Fibroblast of lung (primary cell): ENCODE measurements at regions not wholly inside any gene's neighbourhood (a gene's known extent, or its start where the extent isn't known, plus 50 kb on each side); places are given as distances from the start of the nearest gene placed in this dataset.

Experiments used
- DNase-seq, 2 donors: peaks; one replicate each; pipeline versions ENCODE4 v3.0.0 to v3.0.0-alpha.2; 2010; ENCODE audit warnings: low read depth in 2 of 2
- H2AFZ ChIP-seq: 2 replicates; pipeline ENCODE4 v1.5.1; 2012; ENCODE audit warnings: low read length, control low read depth, inconsistent platforms
- H3K27ac ChIP-seq: 2 replicates; pipeline ENCODE4 v1.5.1; 2011; ENCODE audit warnings: low read length, control low read depth; ENCODE audit not compliant: insufficient read depth
- H3K27me3 ChIP-seq: 2 replicates; pipeline ENCODE4 v1.5.1; 2011; ENCODE audit warnings: mild to moderate bottlenecking, low read length; ENCODE audit not compliant: control insufficient read depth, insufficient read depth
- H3K36me3 ChIP-seq: 2 replicates; pipeline ENCODE4 v1.5.1; 2011; ENCODE audit warnings: low read length; ENCODE audit not compliant: control insufficient read depth, insufficient read depth
- H3K4me1 ChIP-seq: 2 replicates; pipeline ENCODE4 v1.5.1; 2011; ENCODE audit warnings: low read length; ENCODE audit not compliant: control insufficient read depth, insufficient read depth; ENCODE audit errors: extremely low read depth
- H3K4me2 ChIP-seq: 2 replicates; pipeline ENCODE4 v1.5.1; 2011; ENCODE audit warnings: low read length, control low read depth; ENCODE audit not compliant: insufficient read depth; ENCODE audit errors: extremely low read depth
- H3K4me3 ChIP-seq, 4 experiments: fragments of 200-600 bp in 1 of 4; sonication (generic) in 1 of 4; replicated peaks in 1 of 4; 2 replicates each; pipeline ENCODE4 v1.5.1; 2011 to 2016; ENCODE audit warnings: low read length in 4 of 4, low read depth in 3 of 4, mild to moderate bottlenecking in 3 of 4, control low read depth in 2 of 4, inconsistent platforms in 1 of 4, mixed read lengths in 1 of 4; ENCODE audit not compliant: insufficient read depth in 1 of 4; ENCODE audit errors: control extremely low read depth in 1 of 4
- H3K79me2 ChIP-seq: 2 replicates; pipeline ENCODE4 v1.5.1; 2012; ENCODE audit warnings: mild to moderate bottlenecking, low read length, inconsistent platforms; ENCODE audit not compliant: control insufficient read depth, insufficient read depth
- H3K9ac ChIP-seq: 2 replicates; pipeline ENCODE4 v1.5.1; 2011; ENCODE audit warnings: mild to moderate bottlenecking, low read length, control low read depth; ENCODE audit not compliant: insufficient read depth
- H3K9me3 ChIP-seq: 2 replicates; pipeline ENCODE4 v1.5.1; 2012; ENCODE audit warnings: low read depth, low read length; ENCODE audit not compliant: control insufficient read depth, insufficient read depth
- H4K20me1 ChIP-seq: 2 replicates; pipeline ENCODE4 v1.5.1; 2011; ENCODE audit warnings: low read length; ENCODE audit not compliant: control insufficient read depth, insufficient read depth; ENCODE audit errors: extremely low read depth
- CTCF ChIP-seq, 2 donors: IDR thresholded peaks in 1 of 2; conservative IDR thresholded peaks in 1 of 2; 1 replicate in 1 of 2; 2 replicates in 1 of 2; pipeline ENCODE4 v1.5.1; 2011 to 2012; ENCODE audit warnings: low read length in 2 of 2, control low read depth in 1 of 2, inconsistent platforms in 1 of 2, low read depth in 1 of 2, mild to moderate bottlenecking in 1 of 2
- EZH2 ChIP-seq: IDR thresholded peaks from 2 replicates; pipeline ENCODE4 v1.5.1; 2012; ENCODE audit warnings: low read length, control low read depth, mild to moderate bottlenecking; ENCODE audit errors: missing control alignments

DNA sequence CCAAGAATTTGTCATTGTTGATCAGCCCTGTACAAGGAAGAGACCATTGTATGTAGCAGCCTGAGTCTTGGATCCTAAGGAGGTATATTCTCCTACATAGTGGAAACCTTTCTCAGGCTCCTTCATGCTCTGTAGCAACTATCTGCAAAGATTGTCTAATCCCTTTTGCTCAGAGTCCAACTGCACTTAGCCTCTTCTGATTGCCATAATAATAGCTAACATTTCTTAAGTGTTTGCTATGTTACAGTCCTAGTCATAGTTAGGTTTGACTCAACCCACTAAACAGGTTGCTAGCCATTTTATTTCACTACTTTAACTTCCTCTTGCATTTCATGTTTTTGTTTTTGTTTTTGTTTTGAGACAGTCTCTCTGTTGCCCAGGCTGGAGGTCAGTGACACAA is 50.8 kb upstream of the SLC16A2 start:
- no peak overlapping the region for H3K27ac ChIP-seq
- no peaks in the 10 kb centered on the region for H3K79me2 ChIP-seq
- no peak overlapping the region for H3K9ac ChIP-seq
- no peaks in the 10 kb centered on the region for H3K27me3 ChIP-seq
- TF ChIP-seq EZH2 (no peak), CTCF (conservative IDR thresholded peaks at IDR 0.05 in 1 of 2, IDR thresholded peaks at IDR 0.05 in 1 of 2; ENCODE audit: low read depth in 1 of 2, low read length in 2 of 2) (no peak)
- H3K4me3 ChIP-seq = no peak overlapping the region
- no peaks in the 10 kb centered on the region for H3K4me1 ChIP-seq
- H4K20me1 ChIP-seq = no peaks in the 10 kb centered on the region
- no peaks in the 10 kb centered on the region for H3K36me3 ChIP-seq
- no peak overlapping the region for H3K4me2 ChIP-seq
- no peaks in the 10 kb centered on the region for H3K9me3 ChIP-seq
- no peak for DNase-seq
- H2AFZ ChIP-seq = no peak overlapping the region

DNA sequence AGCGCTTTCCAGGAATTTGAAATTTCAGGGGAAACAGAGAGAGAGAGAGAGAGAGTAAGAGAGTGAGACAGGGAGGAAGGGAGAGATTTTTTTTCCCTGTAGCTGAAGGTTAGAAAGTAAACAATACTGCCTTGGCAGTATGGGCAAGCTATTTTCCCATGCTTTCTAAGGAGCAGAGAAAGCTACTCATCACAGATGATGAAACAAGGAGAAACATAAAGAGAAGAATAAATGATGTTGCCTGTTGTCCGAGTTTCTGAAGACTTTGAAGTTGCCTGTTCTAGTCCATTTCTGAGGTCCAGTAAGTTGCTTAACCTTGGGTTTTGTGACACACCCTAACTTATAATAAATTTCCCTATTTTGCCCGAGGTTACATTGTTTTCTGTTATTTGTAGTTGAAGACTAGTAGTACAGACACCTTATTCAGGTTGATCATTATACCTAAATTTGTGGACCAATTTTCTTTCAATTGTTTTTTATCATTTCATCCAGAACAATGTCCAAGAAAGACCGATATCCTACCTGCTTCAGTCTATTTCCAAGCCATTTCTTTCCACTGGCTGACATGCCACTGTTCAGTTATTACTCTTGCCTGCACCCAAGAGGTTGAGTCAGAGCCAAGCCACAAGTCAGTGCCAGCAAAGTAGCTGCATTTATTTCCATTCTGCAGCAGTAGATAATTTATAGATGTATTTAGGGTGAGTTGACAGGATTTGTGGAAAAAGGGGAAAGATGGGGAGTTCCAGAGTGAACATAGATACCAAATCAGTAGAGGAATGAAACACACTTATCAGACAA is 49.7 kb upstream of the SLC16A2 start:
- no peaks in the 10 kb centered on the region for H3K9me3 ChIP-seq
- no peak overlapping the region for H3K4me2 ChIP-seq
- H3K36me3 ChIP-seq = no peaks in the 10 kb centered on the region
- no peaks in the 10 kb centered on the region for H4K20me1 ChIP-seq
- no peak overlapping the region for H3K9ac ChIP-seq
- no peaks in the 10 kb centered on the region for H3K4me1 ChIP-seq
- H3K27me3 ChIP-seq = no peaks in the 10 kb centered on the region
- H2AFZ ChIP-seq = no peak overlapping the region
- TF ChIP-seq EZH2 (no peak), CTCF (conservative IDR thresholded peaks at IDR 0.05 in 1 of 2, IDR thresholded peaks at IDR 0.05 in 1 of 2; ENCODE audit: low read depth in 1 of 2, low read length in 2 of 2) (no peak)
- H3K27ac ChIP-seq = no peak overlapping the region
- no peak overlapping the region for H3K4me3 ChIP-seq
- peak; percentile 3 to 48 for DNase-seq
- H3K79me2 ChIP-seq = no peaks in the 10 kb centered on the region
